AG20443 (cell line): ENCODE measurements at regions not wholly inside any gene's neighbourhood (a gene's known extent, or its start where the extent isn't known, plus 50 kb on each side); places are given as distances from the start of the nearest gene placed in this dataset.

Source experiments
- DNase-seq: peaks from one replicate; pipeline ENCODE4 v3.0.0; 2012; ENCODE audit warnings: low spot score, mixed read lengths

DNA sequence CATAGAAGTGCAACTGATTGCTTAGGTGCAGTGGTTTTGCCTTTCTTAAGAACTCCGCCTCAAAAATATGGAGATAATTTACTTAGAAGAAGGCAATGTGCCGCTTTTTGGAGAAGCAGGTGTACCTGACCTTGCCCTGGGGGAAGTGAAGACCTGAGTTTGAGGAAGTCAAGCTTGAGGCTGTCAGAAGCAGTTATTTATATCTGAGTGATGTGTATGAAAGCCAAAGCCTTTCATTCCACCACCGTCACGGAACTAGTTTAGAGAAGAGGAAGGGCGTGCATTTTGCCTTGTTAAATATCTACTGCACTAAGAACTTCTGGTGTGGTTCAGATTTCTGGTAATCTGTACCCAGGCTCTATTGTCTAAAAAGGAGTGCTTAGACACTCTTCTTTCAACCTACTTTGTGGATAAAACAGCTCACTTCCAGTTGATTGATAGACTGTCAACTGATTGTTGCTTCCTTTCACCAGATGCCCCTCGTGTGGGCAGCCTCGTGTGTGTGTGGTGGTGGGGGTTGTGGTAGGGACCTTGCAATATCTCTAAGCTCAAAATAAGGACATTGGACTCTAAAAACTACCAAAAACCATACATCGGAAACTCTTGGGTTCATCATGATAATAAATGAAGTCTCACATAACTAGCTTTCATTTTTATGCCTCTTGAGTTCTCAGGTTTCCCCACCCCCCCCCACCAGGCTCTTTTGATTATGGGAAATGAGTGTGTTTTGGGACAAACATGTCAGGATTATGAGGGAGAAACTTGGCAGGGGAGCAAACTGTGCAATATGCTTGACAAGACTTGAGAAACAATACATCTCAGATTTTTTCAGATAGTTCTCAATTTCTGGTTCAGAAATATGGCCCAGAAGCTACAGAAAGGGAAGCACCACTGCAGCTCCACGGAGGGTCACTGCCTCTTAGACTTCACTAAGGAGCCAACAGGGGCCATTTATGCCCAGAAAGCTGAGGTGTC lies 78.6 kb downstream of the ARF6 start:
- DNase-seq = no peak

DNA sequence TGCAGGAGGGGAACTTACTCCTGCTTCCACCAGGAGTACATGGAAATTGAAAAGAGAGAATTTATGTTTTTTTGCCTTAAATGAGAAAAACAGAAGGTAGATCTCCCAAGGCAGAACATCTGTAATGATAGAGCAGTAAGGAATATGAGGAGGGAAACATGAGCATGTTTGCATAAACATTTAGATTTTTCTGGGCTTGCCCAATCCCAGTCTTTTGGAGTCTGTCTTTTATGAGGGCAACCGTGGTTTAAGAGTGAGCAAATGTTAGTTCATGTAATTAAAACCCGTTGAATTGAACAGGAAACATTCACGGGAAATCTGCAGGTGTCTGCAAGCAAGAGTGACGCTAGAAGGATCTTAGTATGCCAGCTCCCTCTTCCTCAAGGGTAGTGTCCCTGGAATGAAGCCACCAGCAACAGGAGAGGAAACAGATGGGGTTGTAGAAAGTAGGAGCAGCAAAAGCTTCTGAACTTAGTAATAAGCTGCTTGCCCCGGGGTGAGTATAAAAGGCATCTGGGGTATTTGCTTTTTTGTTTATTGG lies 79.3 kb downstream of the ARF6 start:
- DNase-seq = peak; percentile 41

DNA sequence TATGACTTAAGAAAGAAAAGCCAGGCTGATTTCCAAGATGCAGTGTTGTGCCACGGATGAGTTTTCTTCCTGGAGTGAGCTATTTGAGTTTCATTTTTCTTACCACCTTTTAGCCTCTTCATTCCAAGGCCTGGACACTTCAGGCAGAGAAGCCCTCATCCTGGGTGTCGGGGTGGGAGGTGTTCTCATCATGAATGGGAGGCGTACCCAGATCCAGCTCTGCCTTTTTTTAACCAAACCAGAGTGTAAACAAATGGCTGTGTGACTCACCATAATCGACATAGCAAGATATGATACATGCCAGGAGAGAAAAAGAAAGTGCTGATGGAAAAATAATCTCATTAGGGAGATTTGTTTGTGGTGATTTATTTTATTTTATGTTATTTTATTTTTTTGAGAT lies 79.9 kb downstream of the ARF6 start:
- DNase-seq = peak; percentile 68

DNA sequence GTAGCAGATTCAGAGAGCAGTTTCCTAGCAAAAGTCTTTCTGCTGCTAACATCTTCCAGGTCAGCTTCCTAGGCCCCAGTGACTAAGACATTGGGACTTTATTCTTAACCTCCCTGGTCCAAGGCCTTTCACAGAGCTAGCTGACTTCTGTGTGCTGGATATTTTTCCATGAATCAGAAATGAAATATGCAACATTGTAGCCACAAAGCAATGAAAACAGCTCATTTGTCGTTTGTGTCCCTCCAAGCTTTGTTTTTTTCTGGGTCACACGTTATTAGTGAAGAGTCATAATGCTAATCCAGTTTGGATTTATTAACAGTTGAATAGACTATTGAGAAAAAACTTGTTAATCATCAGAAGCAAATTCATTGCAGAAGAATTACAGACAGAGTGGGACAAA lies 82.4 kb downstream of the ARF6 start:
- DNase-seq = peak; percentile 74

DNA sequence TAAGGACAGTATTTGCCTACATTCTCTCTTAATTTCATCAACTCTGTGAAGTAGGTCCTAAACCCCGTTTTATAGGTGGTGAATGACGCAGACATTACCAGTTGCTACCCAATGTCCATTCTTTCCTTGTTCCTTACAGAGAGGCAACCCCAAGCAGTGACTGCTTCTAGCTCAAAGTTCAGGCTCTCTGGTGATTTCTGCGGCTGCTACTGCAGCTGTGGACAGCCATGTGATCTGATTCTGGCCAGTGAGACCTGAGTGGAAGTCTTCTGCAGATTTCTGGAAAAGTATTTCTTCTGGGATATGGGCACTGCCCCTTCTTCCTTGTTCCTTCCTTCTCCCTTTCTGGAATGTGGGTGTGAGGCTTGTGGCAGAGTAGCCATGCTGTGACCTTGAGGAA lies 82.9 kb downstream of the ARF6 start:
- DNase-seq = no peak

DNA sequence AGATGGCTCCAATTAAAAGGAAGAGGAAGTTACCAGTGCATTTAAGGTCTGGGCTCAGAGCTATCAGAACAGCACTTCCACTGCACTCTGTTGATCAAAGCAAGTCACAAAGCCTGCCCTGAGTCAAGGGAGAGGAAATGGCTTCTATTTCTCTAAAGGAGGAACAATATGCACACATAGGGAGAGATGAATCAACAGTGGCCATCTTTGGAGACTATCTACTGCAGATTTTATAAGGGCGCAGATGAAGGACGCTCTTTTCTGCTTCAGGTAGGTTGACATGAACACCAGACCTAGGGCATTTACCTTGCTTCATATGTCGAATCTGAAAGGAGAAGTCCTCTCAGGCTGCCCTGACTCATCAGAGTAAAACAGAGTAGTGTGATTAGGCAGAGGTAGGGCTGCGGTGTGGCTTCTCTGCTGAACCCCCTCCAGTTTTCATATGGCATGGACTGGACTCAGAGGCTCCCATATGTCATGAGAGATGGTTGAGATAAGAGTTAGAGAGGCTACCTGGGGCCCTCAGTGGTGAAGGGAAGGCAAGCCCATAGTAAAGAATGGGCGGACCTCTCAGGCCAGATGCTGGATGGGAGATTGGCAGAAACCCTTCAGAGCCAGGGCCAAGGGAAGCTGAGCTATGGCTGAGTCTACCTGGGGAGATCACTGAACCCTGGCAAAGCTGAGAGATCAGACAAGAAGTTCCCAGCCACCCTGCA lies 84.4 kb downstream of the ARF6 start:
- no peak for DNase-seq

DNA sequence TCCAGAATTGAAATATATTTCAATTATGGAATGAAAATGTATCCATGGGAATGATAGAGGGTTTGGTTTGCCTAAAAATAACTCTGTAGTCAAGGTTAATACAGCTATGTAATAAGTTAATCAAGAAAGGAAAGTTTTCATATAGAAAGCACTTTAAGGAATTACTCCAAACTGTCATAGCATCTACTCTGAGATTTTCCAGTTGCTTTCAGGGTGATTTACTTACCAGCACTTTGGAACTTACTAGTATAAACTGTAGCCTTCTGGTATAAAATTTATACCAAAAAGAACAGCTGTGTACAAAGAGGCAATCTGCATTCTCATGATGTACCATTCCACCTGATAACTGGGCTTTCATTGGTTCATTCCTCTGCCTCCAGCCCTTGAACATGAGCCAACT lies 87.1 kb downstream of the ARF6 start:
- DNase-seq = no peak

DNA sequence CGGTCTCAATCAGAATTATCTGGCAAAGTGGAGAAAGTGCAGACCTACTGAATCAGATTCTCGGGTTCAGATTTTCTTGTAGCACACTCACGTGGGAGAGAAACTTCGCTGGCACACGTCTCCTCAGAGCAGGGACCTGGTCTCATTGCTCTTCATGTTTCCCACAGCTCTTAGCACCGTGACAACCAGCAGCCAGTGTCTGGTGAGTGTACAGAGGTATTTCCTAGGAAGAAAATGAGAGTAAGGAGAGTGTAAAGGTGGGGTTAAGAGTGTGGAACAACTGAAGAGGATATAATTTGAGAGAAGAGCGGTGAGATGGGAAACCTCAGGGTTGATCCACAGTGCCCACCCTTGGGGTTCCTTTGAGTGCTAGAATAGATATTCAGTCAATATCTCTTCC lies 89.2 kb downstream of the ARF6 start:
- no peak for DNase-seq

DNA sequence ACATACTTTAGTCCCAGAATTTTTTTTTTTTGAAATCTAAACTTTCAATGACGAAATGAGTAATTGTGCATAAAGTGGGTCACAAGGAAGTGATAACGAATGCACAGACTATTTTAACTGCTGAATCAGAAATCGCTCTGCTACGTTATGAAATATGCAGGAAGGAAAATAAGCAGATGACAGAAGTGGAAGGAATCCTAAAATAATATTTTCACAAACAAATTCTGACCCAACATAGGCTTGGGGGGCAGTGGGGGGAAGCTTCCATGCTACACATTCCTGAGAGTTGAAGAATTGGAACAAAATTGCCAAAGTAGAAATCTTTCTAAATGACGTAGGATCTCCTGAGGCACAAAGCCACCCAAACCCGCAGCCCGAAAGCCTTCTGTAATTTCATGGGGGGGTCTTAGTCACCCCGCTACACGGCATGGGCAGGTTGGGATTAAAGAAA lies 89.6 kb downstream of the ARF6 start:
- DNase-seq = peak; percentile 76

DNA sequence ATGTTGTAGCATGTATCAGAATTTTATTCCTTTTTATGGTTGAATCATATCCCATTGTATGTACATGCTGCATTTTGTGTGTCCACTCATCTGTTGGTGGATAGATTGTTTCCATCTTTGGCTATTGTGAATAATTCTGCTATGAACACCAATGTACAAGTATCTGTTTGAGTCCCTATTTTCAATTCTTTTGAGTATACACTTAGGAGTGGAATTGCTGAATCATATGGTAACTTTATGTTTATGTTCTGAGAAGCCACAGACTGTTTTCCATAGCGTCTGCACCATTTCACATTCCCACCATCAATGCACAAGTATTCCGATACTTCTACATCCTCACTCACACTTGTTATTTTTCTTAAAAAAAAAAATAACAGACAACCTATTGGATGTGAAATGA lies 91.5 kb downstream of the ARF6 start:
- no peak for DNase-seq

DNA sequence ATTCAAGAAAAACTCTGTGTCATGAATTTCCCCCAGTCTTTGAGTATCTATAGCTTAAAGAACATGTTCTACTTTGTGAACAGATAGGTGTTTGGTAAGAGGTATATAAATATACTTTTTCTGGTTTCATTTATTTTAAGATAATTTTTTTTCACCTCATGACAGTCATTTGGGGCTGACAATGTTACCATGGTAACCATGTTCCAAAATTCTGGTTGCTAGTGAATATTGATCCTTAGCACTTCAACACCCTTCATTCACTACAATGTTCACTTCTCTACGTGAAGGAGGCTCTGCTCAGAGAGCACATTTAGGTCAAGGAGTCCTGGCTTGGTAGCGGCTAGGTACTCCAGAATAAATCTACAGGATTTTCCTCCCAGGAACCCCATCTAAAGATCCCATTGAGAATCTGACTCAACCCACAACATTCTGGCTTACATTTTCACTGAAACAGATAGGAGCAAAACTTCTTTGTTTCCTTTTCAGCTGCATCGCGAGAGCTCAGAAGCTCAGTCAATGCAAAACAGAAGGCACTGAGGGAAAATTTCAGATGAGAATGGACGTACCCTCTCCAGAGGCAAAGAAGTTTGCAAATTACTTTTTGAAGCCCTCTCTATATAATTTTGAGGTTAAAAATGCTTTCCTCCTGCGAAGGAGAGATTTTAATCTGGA lies 93.6 kb downstream of the ARF6 start:
- DNase-seq = no peak

DNA sequence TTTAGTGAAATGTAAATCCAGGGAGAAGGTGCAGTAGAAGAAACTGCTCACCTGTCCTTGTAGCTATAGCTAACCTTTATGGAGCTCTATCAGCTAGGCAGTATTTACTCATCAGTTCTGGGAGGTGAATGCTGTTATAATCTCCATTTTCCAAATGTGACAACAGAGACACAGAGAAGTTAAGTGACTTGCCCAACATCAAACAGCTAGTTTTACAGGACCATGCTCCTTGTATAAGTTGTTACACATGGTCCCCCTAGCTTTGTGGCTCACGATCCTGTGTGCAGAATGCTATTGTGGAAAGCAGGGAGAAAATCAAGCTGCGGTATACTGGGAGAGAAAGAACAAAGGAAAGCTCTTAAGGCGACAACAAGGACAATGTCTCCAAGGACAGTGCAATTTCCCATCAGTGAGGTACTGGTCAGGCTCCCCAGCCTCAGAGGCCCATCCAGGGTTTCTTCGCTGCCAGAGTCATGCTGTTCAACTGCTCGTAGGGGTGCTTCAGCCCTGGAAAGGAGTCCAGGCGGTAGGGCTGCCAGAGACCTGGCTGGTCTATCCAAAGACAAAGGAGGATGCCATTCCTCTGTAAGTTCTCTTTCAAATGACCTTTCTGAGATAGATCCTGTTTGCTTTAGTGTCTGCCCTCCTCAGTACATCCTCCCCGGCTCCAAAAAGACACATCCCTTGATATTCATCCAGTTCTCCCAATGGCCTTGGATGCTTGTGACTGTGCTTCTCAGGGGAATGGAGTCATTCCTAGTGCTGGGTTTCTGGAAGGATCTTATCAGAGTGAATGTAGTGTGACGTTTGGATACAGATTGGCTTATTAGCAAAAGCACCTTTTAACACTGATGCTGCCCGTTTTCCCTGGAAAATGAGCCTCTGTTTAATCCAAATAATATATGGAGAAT lies 95.5 kb downstream of the ARF6 start:
- DNase-seq = no peak

DNA sequence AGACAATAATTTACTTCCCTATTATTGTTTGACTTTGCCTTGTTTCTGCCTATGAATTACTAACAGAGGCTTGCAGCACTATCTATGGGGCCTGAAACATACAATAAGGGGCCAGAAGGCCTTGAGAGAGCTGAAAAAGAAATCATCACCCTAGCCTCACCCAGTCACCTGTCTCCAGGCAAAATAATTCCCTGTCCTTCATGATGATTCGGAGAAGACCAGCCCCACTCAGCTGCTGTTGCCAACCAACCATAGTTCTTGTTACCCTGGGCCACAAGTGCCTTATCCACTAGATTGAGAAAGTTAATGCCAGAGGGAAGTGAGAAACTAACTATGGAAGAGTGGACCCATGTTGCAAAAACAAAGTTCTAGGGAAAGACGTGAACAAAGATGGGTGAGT lies 97.1 kb downstream of the ARF6 start:
- DNase-seq = no peak

DNA sequence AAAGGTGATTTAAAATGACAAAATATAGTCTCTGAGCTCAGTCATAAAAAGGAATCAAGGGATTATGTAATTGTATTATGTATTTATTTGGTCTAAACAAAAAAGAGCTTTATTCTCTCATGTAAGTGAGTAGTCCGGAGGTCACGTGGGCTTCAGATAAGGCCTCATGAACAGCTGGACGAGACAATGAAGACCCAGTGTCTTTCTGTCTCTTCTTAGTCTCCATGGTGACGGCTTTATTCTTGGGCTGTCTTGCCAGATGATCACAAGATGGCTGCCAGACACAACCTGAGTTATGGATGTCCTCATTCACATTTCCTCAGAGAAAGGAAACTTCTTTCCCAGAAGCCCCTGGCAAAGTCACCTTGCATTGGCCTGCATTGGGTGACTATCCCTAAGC lies 98.6 kb downstream of the ARF6 start:
- no peak for DNase-seq

DNA sequence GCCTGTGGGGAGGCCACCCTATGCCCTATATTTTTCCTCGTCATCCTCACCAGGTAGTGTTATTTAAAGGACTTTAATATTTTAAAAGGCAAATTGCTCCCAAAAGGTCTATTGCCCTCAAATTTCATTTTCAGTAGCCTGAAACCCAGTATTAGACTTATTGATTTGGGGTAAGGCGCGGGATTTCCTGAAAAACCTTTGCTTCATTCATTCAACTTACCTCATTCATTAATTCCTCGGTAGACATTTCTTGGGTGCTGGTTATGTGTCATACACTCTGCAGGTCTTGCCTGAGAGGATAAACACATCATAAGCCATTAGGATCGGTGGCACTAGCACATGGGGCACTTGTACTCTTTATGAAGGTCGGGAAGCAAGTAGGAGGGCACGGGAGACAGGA lies 99.2 kb downstream of the ARF6 start:
- no peak for DNase-seq

DNA sequence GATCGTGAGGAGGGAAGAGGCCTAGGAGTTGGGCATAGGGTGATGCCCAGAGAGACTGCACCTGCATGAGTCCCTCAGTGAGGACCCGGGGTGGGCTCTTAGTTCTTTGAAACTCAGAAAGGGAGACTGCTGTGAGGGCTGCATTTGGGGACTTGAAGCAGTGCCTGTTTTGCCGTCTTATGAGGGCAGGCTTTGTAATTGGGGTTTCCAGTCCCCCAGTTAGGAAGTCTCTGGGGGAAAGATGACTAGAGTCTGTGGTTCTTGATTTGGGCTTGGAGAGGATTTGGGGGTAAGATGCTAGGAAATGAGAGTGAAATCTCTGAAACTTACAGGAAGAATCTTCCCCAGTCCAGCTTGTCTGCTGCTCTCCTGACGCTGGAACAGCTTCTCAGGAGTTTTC lies 99.6 kb downstream of the ARF6 start:
- DNase-seq = no peak

DNA sequence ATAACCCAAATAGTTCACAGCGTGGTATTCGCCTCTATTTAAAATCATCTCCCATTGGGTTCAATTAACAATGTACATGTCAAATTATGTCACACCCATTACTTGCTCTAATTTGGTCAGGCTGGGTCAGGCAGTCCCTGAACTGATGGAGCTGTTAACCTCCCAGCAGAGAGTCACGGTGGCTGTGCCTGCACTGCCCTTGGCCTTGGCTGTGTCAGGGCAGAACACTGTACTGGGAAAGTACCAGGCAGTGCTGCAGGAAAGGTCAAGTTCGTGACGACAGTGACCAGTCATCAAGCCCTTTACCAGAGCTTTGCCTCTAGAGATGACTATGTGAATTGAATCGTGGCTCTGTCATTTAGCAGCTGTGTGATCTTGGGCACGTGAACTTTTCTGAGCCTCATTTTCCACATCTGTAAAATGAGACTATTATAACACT lies 100.0 kb downstream of the ARF6 start:
- peak; percentile 67 for DNase-seq

DNA sequence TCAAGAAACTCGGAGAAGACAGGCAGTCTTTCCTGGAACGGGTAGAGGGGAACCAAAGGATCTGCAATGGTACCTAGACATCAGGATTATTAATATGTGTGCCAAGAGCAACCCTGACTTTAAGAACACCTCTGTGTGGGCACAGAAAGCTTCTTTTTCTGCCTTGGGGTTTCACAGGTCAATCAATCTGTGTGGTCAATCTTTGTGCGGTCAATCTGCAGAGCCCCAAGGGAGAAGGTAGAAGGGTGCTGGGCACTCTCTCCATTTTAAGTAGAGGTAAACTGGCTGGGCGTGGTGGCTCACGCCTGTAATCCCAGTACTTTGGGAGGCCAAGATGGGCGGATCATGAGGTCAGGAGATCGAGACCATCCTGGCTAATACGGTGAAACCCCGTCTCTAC lies 100.7 kb downstream of the ARF6 start:
- no peak for DNase-seq

DNA sequence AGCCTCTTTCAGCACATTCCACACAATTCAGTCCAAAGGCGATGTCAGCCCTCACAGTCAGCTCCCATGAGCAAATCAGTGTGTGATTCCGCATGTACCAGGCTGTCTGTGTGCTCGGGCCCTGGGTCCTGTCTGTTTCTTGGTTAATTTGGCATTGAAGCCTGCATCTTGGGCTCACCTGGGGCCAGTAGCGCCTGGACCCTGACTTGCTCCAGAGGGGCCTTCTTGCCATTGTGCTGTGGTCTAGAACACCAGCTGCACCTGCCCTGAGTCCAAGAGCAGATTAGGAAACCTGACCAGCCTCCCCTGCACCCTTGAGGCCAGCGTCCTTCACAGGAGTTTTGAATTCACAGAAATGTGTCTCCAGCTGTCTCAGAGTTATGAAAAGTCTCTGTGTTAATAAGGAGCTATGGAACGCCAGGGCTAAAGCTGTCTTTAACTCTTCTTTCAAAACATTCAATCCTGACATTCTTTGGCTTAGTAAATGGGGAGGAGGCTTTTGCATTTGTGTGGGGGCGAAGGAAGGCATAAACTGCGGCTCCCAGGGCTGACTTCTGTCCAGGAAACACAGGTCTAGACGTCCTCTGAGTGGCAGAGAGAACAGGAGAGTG lies 102.2 kb downstream of the ARF6 start:
- DNase-seq = no peak

DNA sequence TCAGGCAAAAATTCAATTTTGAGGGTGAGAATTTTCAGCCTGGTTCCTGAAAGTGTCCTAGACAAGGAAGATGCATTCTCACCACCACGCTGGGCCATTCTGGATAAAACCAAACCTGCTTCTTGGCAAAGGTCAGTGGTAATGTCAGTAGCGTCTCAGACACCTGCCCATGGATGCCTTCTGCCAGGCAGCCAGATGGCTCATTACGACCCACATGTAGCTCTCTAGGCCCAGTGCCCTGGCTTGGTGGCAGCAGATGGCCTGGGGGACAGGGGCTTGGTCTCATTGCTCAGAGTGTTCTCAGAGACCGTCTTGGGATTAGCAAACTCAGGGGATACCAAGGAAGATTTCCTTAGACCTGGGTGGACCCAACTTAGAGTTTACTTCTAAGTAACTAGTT lies 105.1 kb downstream of the ARF6 start:
- no peak for DNase-seq
